Smooth muscle cell (in vitro differentiated cells): ENCODE measurements at regions not wholly inside any gene's neighbourhood (a gene's known extent, or its start where the extent isn't known, plus 50 kb on each side); places are given as distances from the start of the nearest gene placed in this dataset.

Source experiments
- DNase-seq: peaks from one replicate; lab custom pipeline; 2025; ENCODE audit not compliant: unreplicated experiment; lab: John Stamatoyannopoulos, UW
- H2AFZ ChIP-seq: fragments of 200-600 bp; sonication (generic); 2 replicates; pipeline ENCODE4 v1.6.0; 2016; ENCODE audit warnings: antibody characterized with exemption, low read depth, mild to moderate bottlenecking
- H3F3A ChIP-seq: fragments of 200-600 bp; sonication (generic); 2 replicates; pipeline ENCODE4 v1.6.0; 2017; ENCODE audit warnings: antibody characterized with exemption, low read depth
- H3K27ac ChIP-seq: fragments of 200-600 bp; sonication (generic); 2 replicates; pipeline ENCODE4 v1.5.1; 2016; ENCODE audit warnings: low read depth, mild to moderate bottlenecking
- H3K27me3 ChIP-seq: fragments of 200-600 bp; sonication (generic); 2 replicates; pipeline ENCODE4 v1.6.1; 2016; ENCODE audit warnings: low read depth, mild to moderate bottlenecking
- H3K36me3 ChIP-seq: fragments of 200-600 bp; sonication (generic); 2 replicates; pipeline ENCODE4 v1.5.1; 2016; ENCODE audit warnings: low read depth
- H3K4me1 ChIP-seq: fragments of 200-600 bp; sonication (generic); 2 replicates; pipeline ENCODE4 v1.5.1; 2016; ENCODE audit warnings: low read depth
- H3K4me2 ChIP-seq: fragments of 200-600 bp; sonication (generic); 2 replicates; pipeline ENCODE4 v1.6.0; 2016; ENCODE audit warnings: mild to moderate bottlenecking
- H3K4me3 ChIP-seq: fragments of 200-600 bp; sonication (generic); 2 replicates; pipeline ENCODE4 v1.5.1; 2016; ENCODE audit warnings: mild to moderate bottlenecking
- H3K79me2 ChIP-seq: fragments of 200-600 bp; sonication (generic); 2 replicates; pipeline ENCODE4 v1.6.0; 2016; ENCODE audit warnings: low read depth, mild to moderate bottlenecking
- H3K9ac ChIP-seq: fragments of 200-600 bp; sonication (generic); 2 replicates; pipeline ENCODE4 v1.6.0; 2016; ENCODE audit warnings: low read depth
- H3K9me3 ChIP-seq: fragments of 200-600 bp; sonication (generic); replicated peaks from 2 replicates; pipeline ENCODE4 v1.5.1; 2016; ENCODE audit warnings: low read depth
- H4K20me1 ChIP-seq: fragments of 200-600 bp; sonication (generic); 2 replicates; pipeline ENCODE4 v1.6.0; 2016; ENCODE audit warnings: low read depth
- WGBS: methylation state at CpG from one replicate; pipeline ENCODE4 v1.1.7; 2016; ENCODE audit warnings: low lambda C conversion rate; 5-methylcytosine and 5-hydroxymethylcytosine counted together
- TF ChIP-seq, protein P1 (sequence below): fragments of 200-600 bp; sonication (generic); IDR thresholded peaks from 2 replicates; pipeline ENCODE4 v1.5.1; 2017; ENCODE audit warnings: borderline replicate concordance, mild to moderate bottlenecking, antibody characterized with exemption; ENCODE audit not compliant: insufficient read depth, poor library complexity, severe bottlenecking

DNA sequence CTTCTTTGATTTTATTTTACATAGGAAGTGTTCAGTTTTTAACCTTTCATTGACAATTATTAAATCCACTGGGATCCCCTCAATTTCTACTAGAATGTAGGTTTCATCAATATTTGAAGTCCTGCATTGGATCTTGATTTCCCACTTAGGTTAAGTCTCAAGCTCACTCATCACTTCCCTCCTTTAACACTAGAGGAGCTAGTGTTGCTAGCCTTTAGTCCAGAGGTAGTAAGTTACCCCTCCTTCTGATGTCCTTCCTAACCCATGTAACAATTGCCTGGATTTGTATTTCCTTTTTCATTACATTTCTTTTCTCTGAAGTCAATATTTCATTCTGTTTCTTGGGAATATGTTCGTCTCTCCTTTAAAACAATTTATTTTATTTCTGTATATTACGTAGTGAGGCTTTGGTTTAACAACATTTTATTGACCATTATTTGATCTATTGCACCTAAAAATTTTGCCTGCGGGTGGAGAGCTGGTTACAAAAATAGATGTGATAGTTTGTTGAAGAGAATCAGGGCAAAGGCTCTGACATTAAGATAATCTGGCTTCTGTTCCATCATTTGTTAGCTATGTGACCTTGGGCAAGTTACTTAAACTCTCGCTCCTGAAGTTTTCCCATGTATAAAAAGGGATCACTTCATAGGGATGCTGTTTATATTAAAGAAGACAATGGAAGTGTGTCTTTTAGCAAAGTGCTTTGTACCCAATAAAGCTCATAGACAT, 833.0 kb downstream of the SLC4A3 start:
- WGBS, result 86% methylated on average over 4 of the region's 4 CpGs
- no peak overlapping the region for H2AFZ ChIP-seq

DNA sequence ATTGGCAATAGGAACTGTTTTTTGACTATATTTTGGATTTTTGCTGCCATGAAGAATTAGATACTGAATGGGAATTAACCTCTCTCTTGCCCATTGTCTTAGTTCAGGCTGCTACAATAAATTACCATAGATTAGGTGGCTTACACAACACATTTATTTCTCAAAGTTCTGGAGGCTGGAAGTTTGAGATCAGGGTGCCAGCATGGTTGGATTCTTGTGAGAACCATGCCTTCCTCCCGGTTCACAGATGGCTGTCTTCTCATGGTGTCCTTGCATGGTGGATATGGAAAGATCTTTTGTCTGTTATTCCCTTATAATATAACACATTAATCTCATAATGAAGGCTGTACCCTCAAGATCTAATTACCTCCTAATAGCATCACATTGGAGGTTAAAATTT, 836.4 kb downstream of the SLC4A3 start:
- no peaks in the 10 kb centered on the region for H3F3A ChIP-seq
- 90% methylated on average over 1 of the region's 1 CpG for WGBS
- no peak overlapping the region for H3K9ac ChIP-seq
- H3K4me2 ChIP-seq, result no peak overlapping the region
- H3K27me3 ChIP-seq, result no peaks in the 10 kb centered on the region
- H3K27ac ChIP-seq, result no peak overlapping the region
- no peaks in the 10 kb centered on the region for H3K79me2 ChIP-seq
- TF ChIP-seq, protein P1, sequence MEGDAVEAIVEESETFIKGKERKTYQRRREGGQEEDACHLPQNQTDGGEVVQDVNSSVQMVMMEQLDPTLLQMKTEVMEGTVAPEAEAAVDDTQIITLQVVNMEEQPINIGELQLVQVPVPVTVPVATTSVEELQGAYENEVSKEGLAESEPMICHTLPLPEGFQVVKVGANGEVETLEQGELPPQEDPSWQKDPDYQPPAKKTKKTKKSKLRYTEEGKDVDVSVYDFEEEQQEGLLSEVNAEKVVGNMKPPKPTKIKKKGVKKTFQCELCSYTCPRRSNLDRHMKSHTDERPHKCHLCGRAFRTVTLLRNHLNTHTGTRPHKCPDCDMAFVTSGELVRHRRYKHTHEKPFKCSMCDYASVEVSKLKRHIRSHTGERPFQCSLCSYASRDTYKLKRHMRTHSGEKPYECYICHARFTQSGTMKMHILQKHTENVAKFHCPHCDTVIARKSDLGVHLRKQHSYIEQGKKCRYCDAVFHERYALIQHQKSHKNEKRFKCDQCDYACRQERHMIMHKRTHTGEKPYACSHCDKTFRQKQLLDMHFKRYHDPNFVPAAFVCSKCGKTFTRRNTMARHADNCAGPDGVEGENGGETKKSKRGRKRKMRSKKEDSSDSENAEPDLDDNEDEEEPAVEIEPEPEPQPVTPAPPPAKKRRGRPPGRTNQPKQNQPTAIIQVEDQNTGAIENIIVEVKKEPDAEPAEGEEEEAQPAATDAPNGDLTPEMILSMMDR, result no peak
- no peak overlapping the region for H2AFZ ChIP-seq
- H3K4me3 ChIP-seq, result no peak overlapping the region
- H3K9me3 ChIP-seq, result no peaks in the 10 kb centered on the region
- no peak for DNase-seq
- H4K20me1 ChIP-seq, result no peaks in the 10 kb centered on the region
- H3K36me3 ChIP-seq, result no peaks in the 10 kb centered on the region
- H3K4me1 ChIP-seq, result no peaks in the 10 kb centered on the region

More for the DNA sequence above, 833.0 kb downstream of the SLC4A3 start:
- Histone ChIP-seq H3K4me3 (no peak overlapping the region), H3K36me3 (no peaks in the 10 kb centered on the region), H3K4me1 (no peaks in the 10 kb centered on the region), H3K79me2 (no peaks in the 10 kb centered on the region), H3K9ac (no peak overlapping the region), H3K9me3 (no peaks in the 10 kb centered on the region), H3K4me2 (no peak overlapping the region), H3K27ac (no peak overlapping the region), H3F3A (no peaks in the 10 kb centered on the region), H4K20me1 (no peaks in the 10 kb centered on the region), H3K27me3 (no peaks in the 10 kb centered on the region)
- DNase-seq, result no peak
- TF ChIP-seq, protein P1, result no peak

DNA sequence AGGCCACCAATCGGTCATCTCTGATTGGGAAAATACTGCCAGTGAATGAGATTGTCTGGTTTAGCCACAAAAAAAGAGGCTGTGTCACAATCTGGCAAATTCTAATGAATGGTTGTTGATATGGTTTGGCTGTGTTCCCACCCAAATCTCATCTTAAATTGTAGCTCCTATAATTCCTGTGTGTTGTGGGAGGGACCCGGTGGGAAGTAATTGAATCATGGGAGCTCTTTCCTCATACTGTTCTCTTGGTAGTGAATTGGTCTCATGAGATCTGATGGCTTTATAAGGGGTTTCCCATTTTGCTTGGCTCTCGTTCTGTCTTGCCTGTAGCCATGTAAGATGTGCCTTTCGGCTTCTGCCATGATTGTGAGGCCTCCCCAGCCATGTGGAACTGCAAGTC, 838.3 kb downstream of the SLC4A3 start:
- no peaks in the 10 kb centered on the region for H3K9me3 ChIP-seq
- WGBS, result 65% methylated on average over 4 of the region's 4 CpGs
- H4K20me1 ChIP-seq, result no peaks in the 10 kb centered on the region
- H3K4me1 ChIP-seq, result no peaks in the 10 kb centered on the region
- H3K27me3 ChIP-seq, result no peaks in the 10 kb centered on the region
- no peaks in the 10 kb centered on the region for H3F3A ChIP-seq
- H3K4me2 ChIP-seq, result no peak overlapping the region
- no peaks in the 10 kb centered on the region for H3K79me2 ChIP-seq
- no peak overlapping the region for H3K4me3 ChIP-seq
- TF ChIP-seq, protein P1, result no peak
- no peak overlapping the region for H3K27ac ChIP-seq
- H3K9ac ChIP-seq, result no peak overlapping the region
- H2AFZ ChIP-seq, result peak overlapping the region; percentile 9
- no peak for DNase-seq
- H3K36me3 ChIP-seq, result no peaks in the 10 kb centered on the region

DNA sequence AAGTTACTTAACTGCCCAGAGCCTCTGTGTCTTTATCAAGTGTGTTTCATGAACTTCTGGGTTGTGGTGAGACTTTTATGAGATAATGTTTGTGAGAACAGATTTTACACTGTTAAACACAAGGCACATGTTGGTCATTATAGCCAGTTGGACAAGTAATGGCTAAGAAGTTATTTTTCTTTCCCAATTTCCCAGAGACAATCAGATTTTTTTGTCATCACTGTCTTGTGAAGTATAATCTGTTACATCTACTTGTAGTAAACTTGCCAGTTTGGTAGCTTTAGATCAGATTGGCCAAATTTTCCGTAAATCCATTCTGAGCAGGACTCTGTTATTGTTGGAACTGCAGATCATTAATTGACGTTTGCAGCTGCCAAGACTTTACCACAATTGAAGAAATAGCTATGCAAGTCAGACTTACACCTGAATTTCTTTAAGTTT, 838.8 kb downstream of the SLC4A3 start:
- Histone ChIP-seq H3K79me2 (no peaks in the 10 kb centered on the region), H2AFZ (peak overlapping the region; percentile 9), H3K4me2 (no peak overlapping the region), H3K27me3 (no peaks in the 10 kb centered on the region), H3K27ac (no peak overlapping the region), H3K9ac (no peak overlapping the region), H3K4me1 (no peaks in the 10 kb centered on the region), H3K9me3 (no peaks in the 10 kb centered on the region), H3K36me3 (no peaks in the 10 kb centered on the region), H3K4me3 (no peak overlapping the region), H4K20me1 (no peaks in the 10 kb centered on the region), H3F3A (no peaks in the 10 kb centered on the region)
- 27% methylated on average over 2 of the region's 2 CpGs for WGBS
- TF ChIP-seq, protein P1, result no peak
- no peak for DNase-seq
